Central memory CD8-positive, alpha-beta T cell (primary cell): ENCODE measurements at regions not wholly inside any gene's neighbourhood (a gene's known extent, or its start where the extent isn't known, plus 50 kb on each side); places are given as distances from the start of the nearest gene placed in this dataset.

Source experiments
- ATAC-seq: fragments of 150-1000 bp; cut with Tn5 transposase; replicated peaks from 2 replicates; pipeline ENCODE4 v1.10.0; 2022; ENCODE audit warnings: mild to moderate bottlenecking, moderate FRiP score, moderate number of reproducible peaks; ENCODE audit not compliant: poor library complexity, severe bottlenecking; ENCODE audit errors: extremely low read depth
- DNase-seq, 2 donors: peaks; one replicate each; pipeline ENCODE4 v3.0.0; 2021; ENCODE audit warnings: low spot score in 2 of 2
- H3K27ac Mint-ChIP-seq: one replicate; pipeline ENCODE4 v1.8.0; 2022; ENCODE audit warnings: low read depth, mild to moderate bottlenecking, moderate library complexity, mixed read lengths
- H3K27me3 Mint-ChIP-seq: one replicate; pipeline ENCODE4 v1.8.0; 2022; ENCODE audit warnings: mixed read lengths
- H3K36me3 Mint-ChIP-seq: one replicate; pipeline ENCODE4 v1.8.0; 2022; ENCODE audit warnings: mild to moderate bottlenecking, moderate library complexity, mixed read lengths; ENCODE audit not compliant: insufficient read depth
- H3K4me1 Mint-ChIP-seq: one replicate; pipeline ENCODE4 v1.8.0; 2022; ENCODE audit warnings: mixed read lengths
- H3K4me3 Mint-ChIP-seq: one replicate; pipeline ENCODE4 v1.8.0; 2022; ENCODE audit warnings: mild to moderate bottlenecking, moderate library complexity, mixed read lengths
- H3K9me3 Mint-ChIP-seq: one replicate; pipeline ENCODE4 v1.8.0; 2022; ENCODE audit warnings: mixed read lengths

GRCh38 chr20:6715401-6715941, 52.0 kb upstream of the BMP2 start:
- no peak for ATAC-seq
- DNase-seq: no peak
- no peak overlapping the region for H3K27ac Mint-ChIP-seq

GRCh38 chr20:6714279-6714711, 53.2 kb upstream of the BMP2 start:
- no peaks in the 10 kb centered on the region for H3K4me1 Mint-ChIP-seq
- H3K4me3 Mint-ChIP-seq: no peak overlapping the region
- no peak for DNase-seq
- H3K27ac Mint-ChIP-seq: no peak overlapping the region
- H3K36me3 Mint-ChIP-seq: no peaks in the 10 kb centered on the region
- H3K9me3 Mint-ChIP-seq: peaks cover 12% of the 10 kb centered on the region
- ATAC-seq: no peak
- H3K27me3 Mint-ChIP-seq: no peaks in the 10 kb centered on the region

More at GRCh38 chr20:6715401-6715941, 52.0 kb upstream of the BMP2 start:
- H3K4me3 Mint-ChIP-seq: no peak overlapping the region
- no peaks in the 10 kb centered on the region for H3K4me1 Mint-ChIP-seq
- H3K36me3 Mint-ChIP-seq: no peaks in the 10 kb centered on the region
- H3K9me3 Mint-ChIP-seq: peaks cover 18% of the 10 kb centered on the region
- H3K27me3 Mint-ChIP-seq: no peaks in the 10 kb centered on the region

DNA sequence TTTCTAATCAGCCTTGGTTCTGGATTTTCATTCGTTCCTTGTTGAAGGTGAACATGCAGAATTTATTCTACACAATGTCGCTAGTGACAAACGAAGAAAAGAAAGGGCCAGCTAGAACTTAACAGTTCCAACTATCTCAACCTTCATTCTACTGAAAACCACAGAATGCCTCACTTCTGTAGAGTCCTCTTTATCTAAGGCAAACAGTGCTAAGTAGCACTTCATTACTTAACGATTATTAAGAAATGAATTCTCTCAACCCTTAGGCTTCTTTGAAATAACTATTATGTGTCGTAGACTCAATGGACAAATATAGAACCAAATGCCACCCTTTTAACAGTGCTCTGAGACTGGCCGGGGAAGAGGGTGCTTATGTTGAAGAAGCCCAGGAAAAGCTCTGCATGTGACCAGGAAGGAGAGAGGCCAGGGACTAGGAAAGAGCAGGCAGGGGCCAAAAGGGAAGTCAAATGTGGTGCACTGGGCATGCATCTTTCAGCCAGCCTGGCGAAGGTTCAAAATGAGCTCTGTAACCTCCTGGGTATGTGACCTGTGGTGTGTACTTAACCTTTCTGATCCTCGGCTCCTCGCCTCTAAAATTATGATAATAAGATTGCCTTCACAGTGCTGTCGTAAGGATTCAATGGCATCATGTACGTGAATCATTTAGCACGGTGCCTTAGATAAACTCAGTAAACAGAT, 55.4 kb upstream of the BMP2 start:
- Mint-ChIP-seq H3K36me3 (no peaks in the 10 kb centered on the region), H3K4me3 (no peak overlapping the region), H3K27ac (no peak overlapping the region), H3K9me3 (peaks cover 5% of the 10 kb centered on the region), H3K4me1 (no peaks in the 10 kb centered on the region), H3K27me3 (no peaks in the 10 kb centered on the region)
- DNase-seq (no peak), ATAC-seq (no peak)

GRCh38 chr20:6709910-6710595, 57.4 kb upstream of the BMP2 start:
- no peak overlapping the region for H3K4me3 Mint-ChIP-seq

DNA sequence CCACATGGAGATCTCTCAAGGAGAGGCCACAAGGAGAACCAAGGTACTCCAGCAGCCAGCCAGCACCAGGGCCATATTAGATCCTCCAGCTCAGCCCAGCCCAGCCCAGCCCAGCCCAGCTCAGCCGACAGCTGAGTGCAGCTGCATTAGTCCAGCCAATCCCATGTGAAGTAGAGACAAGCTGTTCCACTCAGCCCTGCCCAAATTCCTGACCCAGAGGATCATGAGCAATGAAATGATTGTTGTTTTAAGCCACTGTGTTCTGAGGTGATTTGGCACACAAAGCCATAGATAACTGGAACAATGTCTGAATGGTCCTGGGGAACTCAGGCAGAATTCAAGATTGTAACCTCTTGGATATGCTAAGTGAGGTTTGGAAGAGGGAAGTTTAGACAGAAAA, 59.5 kb upstream of the BMP2 start:
- Mint-ChIP-seq H3K27ac (no peak overlapping the region), H3K9me3 (peaks cover 15% of the 10 kb centered on the region), H3K36me3 (no peaks in the 10 kb centered on the region), H3K4me3 (no peak overlapping the region), H3K4me1 (no peaks in the 10 kb centered on the region), H3K27me3 (no peaks in the 10 kb centered on the region)
- DNase-seq (no peak), ATAC-seq (no peak)

More at GRCh38 chr20:6709910-6710595, 57.4 kb upstream of the BMP2 start:
- H3K27ac Mint-ChIP-seq: no peak overlapping the region
- DNase-seq: no peak
- no peaks in the 10 kb centered on the region for H3K27me3 Mint-ChIP-seq
- peaks cover 5% of the 10 kb centered on the region for H3K9me3 Mint-ChIP-seq
- H3K4me1 Mint-ChIP-seq: no peaks in the 10 kb centered on the region
- no peaks in the 10 kb centered on the region for H3K36me3 Mint-ChIP-seq
- ATAC-seq: no peak

- no peak overlapping the region for H3K4me3 Mint-ChIP-seq
- H3K27me3 Mint-ChIP-seq: no peaks in the 10 kb centered on the region
- peaks cover 15% of the 10 kb centered on the region for H3K9me3 Mint-ChIP-seq
- no peak for DNase-seq
- H3K36me3 Mint-ChIP-seq: no peaks in the 10 kb centered on the region
- ATAC-seq: no peak
- no peaks in the 10 kb centered on the region for H3K4me1 Mint-ChIP-seq
- H3K27ac Mint-ChIP-seq: no peak overlapping the region
Observed at GRCh38 chr20:6707321-6707831, 60.1 kb upstream of the BMP2 start.

DNA sequence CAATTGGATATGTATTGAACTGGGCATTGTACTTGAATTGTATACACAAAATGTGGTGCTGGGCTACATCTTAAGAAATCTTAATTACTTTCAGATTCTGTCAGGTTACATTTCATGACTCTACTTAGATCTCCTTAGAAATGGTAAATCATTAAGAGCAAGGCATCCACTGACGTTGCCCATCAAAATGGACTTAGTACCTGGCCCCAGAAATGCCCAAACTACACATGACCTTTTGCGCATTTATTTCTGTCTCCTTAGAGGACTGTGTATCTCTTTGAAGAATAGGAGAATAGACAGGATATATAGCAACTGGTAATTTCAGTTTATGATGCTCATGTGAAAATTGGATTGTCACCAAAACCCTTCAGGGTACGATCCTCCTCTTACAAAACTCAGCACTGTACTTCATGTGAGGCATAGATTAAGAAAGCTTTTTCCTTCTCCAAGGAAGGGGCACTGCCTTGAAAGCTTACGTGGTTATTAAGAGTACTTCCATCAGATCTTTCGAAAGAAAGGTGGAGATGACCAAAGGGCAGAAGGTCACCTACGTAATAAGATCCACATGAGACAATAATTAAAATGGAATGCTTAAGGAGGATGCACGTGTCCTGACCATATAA, 61.4 kb upstream of the BMP2 start:
- no peak for ATAC-seq
- DNase-seq: no peak
- Mint-ChIP-seq H3K27ac (no peak overlapping the region), H3K4me1 (no peaks in the 10 kb centered on the region), H3K36me3 (no peaks in the 10 kb centered on the region), H3K4me3 (no peak overlapping the region), H3K9me3 (peaks cover 15% of the 10 kb centered on the region), H3K27me3 (no peaks in the 10 kb centered on the region)

DNA sequence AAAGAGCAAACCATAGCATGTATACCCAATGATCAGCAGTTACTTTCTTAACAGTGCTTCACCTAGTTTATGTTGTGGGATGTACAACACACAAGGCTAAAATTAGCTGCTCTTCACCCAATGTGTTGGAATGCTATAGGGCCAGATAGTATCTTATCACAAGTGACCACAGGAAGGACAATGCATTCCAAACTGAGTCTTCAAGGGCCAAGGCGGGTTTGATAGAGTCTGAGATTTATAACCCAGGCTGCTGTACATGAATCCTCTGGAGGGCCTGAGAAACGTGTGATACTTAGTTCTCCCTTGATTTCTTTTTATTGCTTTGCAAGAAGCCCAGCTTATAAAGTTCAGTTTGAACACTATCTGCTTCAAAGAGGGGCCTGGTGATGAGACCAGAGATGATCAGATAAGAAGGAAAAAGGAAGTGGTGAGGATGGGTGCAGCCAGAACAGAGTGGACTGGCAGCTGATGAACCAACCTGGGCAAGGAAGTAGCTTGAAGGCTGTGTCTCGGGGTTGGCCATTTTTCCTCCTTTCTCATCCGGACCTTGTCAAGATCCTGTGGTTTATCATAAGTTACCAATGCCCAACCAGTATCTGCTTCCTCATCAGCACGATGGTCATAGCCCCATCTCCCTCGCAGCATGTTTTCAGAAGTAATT, 62.2 kb upstream of the BMP2 start:
- no peaks in the 10 kb centered on the region for H3K27me3 Mint-ChIP-seq
- ATAC-seq (no peak), DNase-seq (no peak)
- no peak overlapping the region for H3K27ac Mint-ChIP-seq
- no peaks in the 10 kb centered on the region for H3K36me3 Mint-ChIP-seq
- H3K9me3 Mint-ChIP-seq: peaks cover 15% of the 10 kb centered on the region
- H3K4me3 Mint-ChIP-seq: no peak overlapping the region
- no peaks in the 10 kb centered on the region for H3K4me1 Mint-ChIP-seq

DNA sequence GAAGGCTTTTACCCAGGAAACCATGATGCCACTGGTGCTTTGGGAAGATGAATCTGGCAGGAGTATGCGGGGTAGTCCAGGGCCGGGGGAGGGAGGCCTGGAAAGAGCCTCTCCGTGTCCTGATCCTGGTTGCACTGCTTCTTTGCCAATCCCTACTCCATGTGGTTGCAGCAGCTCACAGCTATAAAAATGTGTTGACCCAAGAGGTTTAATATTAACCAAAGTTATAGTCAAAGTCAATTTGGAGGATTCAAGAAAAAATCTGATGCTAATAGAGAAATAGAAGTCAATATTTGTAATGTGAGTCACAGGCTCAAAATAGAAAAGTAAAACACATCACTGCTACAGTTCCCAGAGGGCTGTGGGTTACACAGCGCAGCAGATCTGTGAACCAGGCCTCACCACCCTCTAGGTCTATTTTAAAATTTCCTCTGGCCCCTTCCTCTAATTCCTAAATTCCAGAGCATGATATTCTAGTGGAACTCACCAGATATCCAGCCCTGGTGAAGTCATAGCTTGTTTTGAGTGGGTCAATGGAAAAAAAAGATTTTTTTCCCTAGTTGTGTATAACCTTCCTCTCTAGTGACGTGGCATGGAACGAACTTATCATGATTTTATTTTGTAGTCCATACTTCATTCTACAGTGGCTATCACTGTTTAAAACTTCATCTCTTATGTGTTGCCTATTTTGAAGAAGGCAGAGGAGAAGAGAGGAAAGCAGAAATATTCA, 63.2 kb upstream of the BMP2 start:
- ATAC-seq: no peak
- no peaks in the 10 kb centered on the region for H3K36me3 Mint-ChIP-seq

DNA sequence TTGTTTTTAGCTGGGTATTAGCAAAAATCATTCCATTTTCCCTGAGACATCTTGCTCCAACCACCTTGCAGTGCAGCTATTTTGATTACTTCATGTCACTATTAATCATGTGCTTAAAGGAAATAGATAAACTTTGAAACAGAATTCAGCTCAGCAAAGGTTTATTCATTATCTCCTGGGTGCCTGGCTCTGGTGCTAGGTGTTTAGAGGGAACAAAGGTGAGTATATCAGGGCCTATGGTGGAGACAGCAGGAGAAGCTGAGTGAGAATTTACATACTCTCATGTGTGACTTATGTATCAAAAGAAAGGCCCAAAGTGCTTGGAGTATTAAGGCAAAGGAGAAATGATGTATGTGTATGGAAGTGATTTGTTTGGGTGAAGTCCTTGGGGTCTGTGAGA, 63.8 kb upstream of the BMP2 start:
- H3K27me3 Mint-ChIP-seq: no peaks in the 10 kb centered on the region
- DNase-seq: no peak
- peaks cover 22% of the 10 kb centered on the region for H3K9me3 Mint-ChIP-seq
- H3K4me3 Mint-ChIP-seq: no peak overlapping the region
- no peaks in the 10 kb centered on the region for H3K4me1 Mint-ChIP-seq
- no peak for ATAC-seq
- no peak overlapping the region for H3K27ac Mint-ChIP-seq
- no peaks in the 10 kb centered on the region for H3K36me3 Mint-ChIP-seq

More for the DNA sequence above, 63.2 kb upstream of the BMP2 start:
- Mint-ChIP-seq H3K9me3 (peaks cover 20% of the 10 kb centered on the region), H3K27me3 (no peaks in the 10 kb centered on the region), H3K27ac (no peak overlapping the region), H3K4me3 (no peak overlapping the region), H3K4me1 (no peaks in the 10 kb centered on the region)
- DNase-seq: no peak

DNA sequence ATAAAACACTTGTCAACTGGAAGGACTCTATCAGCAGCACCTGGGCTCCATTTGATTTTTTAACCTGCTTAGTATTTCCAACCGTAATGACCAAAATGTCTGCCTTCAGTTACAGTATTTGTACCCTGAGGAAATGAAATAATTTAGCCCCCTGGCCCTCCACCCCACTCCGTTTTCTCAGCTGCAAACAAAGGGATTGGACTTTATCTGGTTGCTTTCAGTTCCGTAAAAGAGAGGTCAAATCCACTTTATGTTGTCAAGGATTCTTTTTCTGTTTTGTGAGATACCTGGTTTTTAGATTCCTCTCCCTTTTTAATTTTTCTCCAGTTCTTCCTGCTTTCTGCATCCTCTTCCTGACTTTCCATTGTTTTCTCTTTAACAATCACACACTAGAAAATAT, 64.4 kb upstream of the BMP2 start:
- DNase-seq (no peak), ATAC-seq (no peak)
- no peaks in the 10 kb centered on the region for H3K36me3 Mint-ChIP-seq
- no peaks in the 10 kb centered on the region for H3K27me3 Mint-ChIP-seq
- H3K27ac Mint-ChIP-seq: no peak overlapping the region
- no peaks in the 10 kb centered on the region for H3K4me1 Mint-ChIP-seq
- H3K9me3 Mint-ChIP-seq: peaks cover 22% of the 10 kb centered on the region
- H3K4me3 Mint-ChIP-seq: no peak overlapping the region

DNA sequence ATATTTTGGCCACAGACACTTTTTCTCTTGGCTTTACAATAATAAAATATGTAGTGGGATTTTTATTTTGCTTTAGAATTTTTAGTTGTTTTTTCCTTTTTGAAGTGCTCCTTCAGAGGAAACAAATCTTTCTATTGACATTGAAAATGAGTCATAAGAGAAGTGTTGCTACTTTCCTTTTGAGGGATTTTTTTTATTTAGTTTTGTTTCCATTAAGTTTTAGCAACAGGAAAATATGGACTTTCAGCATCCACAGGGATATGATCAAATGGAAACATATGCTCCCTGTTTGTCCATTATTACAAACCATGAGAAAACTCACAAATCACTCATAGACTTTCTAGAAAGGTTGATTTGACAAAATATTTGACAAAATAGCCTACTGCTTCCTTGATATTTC, 65.3 kb upstream of the BMP2 start:
- Mint-ChIP-seq H3K9me3 (peaks cover 22% of the 10 kb centered on the region), H3K4me3 (no peak overlapping the region), H3K36me3 (no peaks in the 10 kb centered on the region), H3K4me1 (no peaks in the 10 kb centered on the region), H3K27me3 (no peaks in the 10 kb centered on the region), H3K27ac (no peak overlapping the region)
- DNase-seq (no peak), ATAC-seq (no peak)
